ENCODE measurements at regions not wholly inside any gene's neighbourhood (a gene's known extent, or its start where the extent isn't known, plus 50 kb on each side); places are given as distances from the start of the nearest gene placed in this dataset.

DNA sequence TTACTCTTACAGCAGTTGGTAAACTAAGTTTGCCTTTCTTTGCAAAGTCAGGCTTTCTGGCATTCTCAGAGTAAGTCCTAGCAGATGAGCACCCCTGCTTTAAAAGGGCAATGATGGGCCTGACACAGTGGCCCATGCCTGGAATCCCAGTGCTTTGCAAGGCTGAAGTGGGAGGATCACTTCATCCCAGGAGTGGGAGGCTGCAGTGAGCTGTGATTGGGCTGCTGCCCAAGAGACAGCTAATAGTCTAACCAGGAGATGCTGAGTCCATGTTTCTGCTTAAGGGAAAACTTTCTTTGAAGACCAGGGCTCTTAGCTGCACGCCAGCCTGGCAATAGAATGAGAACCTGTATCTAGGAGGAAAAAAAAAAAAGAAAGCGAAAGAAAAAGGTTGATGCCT, 100.2 kb upstream of the MPP7 start:
- Histone ChIP-seq H3K18ac (ENCODE audit: low read depth in 1 of 2, low read length in 2 of 2) (no peak overlapping the region), H3K4ac (ENCODE audit: low read depth in 1 of 2, low read length in 2 of 2) (no peak overlapping the region), H3K9ac (ENCODE audit: low read length) (no peak overlapping the region), H4K91ac (ENCODE audit: low read length) (no peak overlapping the region), H3K79me1 (replicated peaks; ENCODE audit: low read length, poor library complexity, severe bottlenecking) (no peaks in the 10 kb centered on the region), H2BK120ac (ENCODE audit: low read depth, low read length) (no peak overlapping the region), H2BK12ac (ENCODE audit: low read length in 2 of 2) (no peak overlapping the region), H2BK15ac (ENCODE audit: low read depth, poor library complexity, severe bottlenecking) (no peak overlapping the region), H3K4me1 (ENCODE audit: control insufficient read depth, insufficient read depth, low read depth, low read length) (no peaks in the 10 kb centered on the region), H3K27me3 (ENCODE audit: control insufficient read depth in 1 of 2, insufficient read depth in 1 of 2, low read length in 2 of 2) (peaks cover 3 to 14% of the 10 kb centered on the region in 2 experiments), H3K4me2 (ENCODE audit: low read length, poor library complexity, severe bottlenecking) (no peak overlapping the region), H3K14ac (ENCODE audit: low read length in 2 of 2) (no peak overlapping the region), H3K4me3 (ENCODE audit: insufficient read depth in 1 of 2, low read depth in 1 of 2, low read length in 2 of 2) (no peak overlapping the region), H4K8ac (ENCODE audit: low read length) (no peak overlapping the region), H2AFZ (ENCODE audit: low read depth, low read length) (no peak overlapping the region), H2AK5ac (ENCODE audit: low read length, severe bottlenecking) (no peak overlapping the region), H3K36me3 (ENCODE audit: control insufficient read depth in 1 of 2, insufficient read depth in 2 of 2, low read depth in 1 of 2, low read length in 2 of 2) (no peaks in the 10 kb centered on the region), H2BK5ac (ENCODE audit: low read depth, low read length, poor library complexity, severe bottlenecking) (no peak overlapping the region), H3K9me3 (ENCODE audit: control insufficient read depth, low read length) (no peaks in the 10 kb centered on the region), H3K23ac (ENCODE audit: low read length in 2 of 2) (no peak overlapping the region), H3K27ac (ENCODE audit: low read length, poor library complexity, severe bottlenecking) (no peak overlapping the region)
- WGBS = 92% methylated on average over 2 of the region's 2 CpGs
- no peak for DNase-seq

DNA sequence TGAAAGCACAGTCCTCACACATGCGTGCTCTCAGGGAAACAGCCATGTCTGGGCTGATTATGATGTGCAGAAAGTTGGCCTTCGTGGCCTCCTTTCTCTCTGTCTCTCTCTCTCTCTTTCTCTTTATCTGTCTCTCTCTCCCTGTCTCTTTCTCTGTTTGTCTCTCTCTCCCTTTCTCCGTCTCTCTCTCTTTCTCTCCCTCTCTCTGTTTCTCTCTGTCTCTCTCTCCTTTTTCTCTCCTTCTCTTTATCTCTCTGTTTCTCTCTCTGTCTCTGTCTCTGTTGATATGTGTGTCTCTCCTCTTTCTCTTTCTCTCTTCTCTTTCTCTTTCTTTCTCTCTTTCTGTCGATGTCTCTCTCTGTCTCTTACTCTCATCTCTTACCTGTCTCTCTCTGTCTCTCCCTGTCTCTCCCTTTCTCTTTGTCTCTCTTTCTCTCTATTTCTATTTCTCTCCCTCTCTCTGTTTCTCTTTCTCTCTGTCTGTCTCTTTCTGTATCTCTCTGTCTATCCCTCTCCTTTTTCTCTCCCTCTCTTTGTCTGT, 105.4 kb upstream of the MPP7 start:
- no peak overlapping the region for H2AFZ ChIP-seq (ENCODE audit: low read depth, low read length)
- no peak overlapping the region for H3K23ac ChIP-seq (ENCODE audit: low read length in 2 of 2)
- no peak overlapping the region for H2BK120ac ChIP-seq (ENCODE audit: low read depth, low read length)
- no peak overlapping the region for H2BK15ac ChIP-seq (ENCODE audit: low read depth, poor library complexity, severe bottlenecking)
- H2AK5ac ChIP-seq (ENCODE audit: low read length, severe bottlenecking) = no peak overlapping the region
- no peak for DNase-seq
- peaks cover 12 to 25% of the 10 kb centered on the region in 2 experiments for H3K27me3 ChIP-seq (ENCODE audit: control insufficient read depth in 1 of 2, insufficient read depth in 1 of 2, low read length in 2 of 2)
- no peak overlapping the region for H3K4ac ChIP-seq (ENCODE audit: low read depth in 1 of 2, low read length in 2 of 2)
- H3K4me3 ChIP-seq (ENCODE audit: insufficient read depth in 1 of 2, low read depth in 1 of 2, low read length in 2 of 2) = no peak overlapping the region
- no peak overlapping the region for H3K27ac ChIP-seq (ENCODE audit: low read length, poor library complexity, severe bottlenecking)
- H3K18ac ChIP-seq (ENCODE audit: low read depth in 1 of 2, low read length in 2 of 2) = no peak overlapping the region
- H3K9me3 ChIP-seq (ENCODE audit: control insufficient read depth, low read length) = no peaks in the 10 kb centered on the region
- H3K4me1 ChIP-seq (ENCODE audit: control insufficient read depth, insufficient read depth, low read depth, low read length) = no peaks in the 10 kb centered on the region
- H2BK5ac ChIP-seq (ENCODE audit: low read depth, low read length, poor library complexity, severe bottlenecking) = no peak overlapping the region
- no peak overlapping the region for H4K91ac ChIP-seq (ENCODE audit: low read length)
- H3K79me1 ChIP-seq (replicated peaks; ENCODE audit: low read length, poor library complexity, severe bottlenecking) = no peaks in the 10 kb centered on the region
- no peak overlapping the region for H2BK12ac ChIP-seq (ENCODE audit: low read length in 2 of 2)
- no peaks in the 10 kb centered on the region for H3K36me3 ChIP-seq (ENCODE audit: control insufficient read depth in 1 of 2, insufficient read depth in 2 of 2, low read depth in 1 of 2, low read length in 2 of 2)
- H3K4me2 ChIP-seq (ENCODE audit: low read length, poor library complexity, severe bottlenecking) = no peak overlapping the region
- WGBS = 79% methylated on average over 4 of the region's 4 CpGs
- H4K8ac ChIP-seq (ENCODE audit: low read length) = no peak overlapping the region
- H3K9ac ChIP-seq (ENCODE audit: low read length) = no peak overlapping the region
- H3K14ac ChIP-seq (ENCODE audit: low read length in 2 of 2) = no peak overlapping the region

DNA sequence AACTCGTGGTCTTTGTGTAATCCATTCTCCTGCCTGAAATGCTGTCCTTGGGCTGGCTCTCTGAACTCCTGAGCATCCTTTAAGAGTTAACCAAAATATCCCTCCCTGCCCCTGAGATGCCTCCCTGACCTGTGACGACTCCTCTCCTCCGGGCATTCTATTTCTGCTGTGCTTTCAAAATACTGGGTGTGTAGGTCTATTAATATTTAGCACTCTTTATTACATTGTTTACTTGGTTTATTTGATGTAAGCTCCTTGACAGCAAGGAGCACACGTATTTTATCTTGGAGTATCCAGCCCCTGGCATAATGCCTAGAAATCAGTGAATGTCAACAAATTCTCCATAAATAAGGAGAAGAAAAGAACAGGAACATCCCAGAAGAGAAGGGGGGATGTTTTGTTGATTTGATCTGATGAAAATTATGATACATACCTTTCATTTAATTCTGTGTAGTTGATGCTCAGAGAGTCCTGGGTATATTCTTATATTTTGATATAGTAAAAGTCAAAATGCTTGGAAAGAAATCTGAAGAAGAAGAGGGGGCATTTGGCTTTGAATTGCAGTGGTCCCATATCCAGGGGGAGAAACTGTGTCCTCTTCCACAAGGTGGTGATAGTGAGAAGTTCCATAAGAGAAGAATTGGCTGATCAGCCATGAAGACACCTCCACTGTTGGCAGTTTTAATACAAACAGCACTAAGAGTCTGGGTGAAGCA, 107.7 kb upstream of the MPP7 start:
- H2BK12ac ChIP-seq (ENCODE audit: low read length in 2 of 2) = no peak overlapping the region
- no peak overlapping the region for H3K14ac ChIP-seq (ENCODE audit: low read length in 2 of 2)
- no peaks in the 10 kb centered on the region for H3K9me3 ChIP-seq (ENCODE audit: control insufficient read depth, low read length)
- H2AFZ ChIP-seq (ENCODE audit: low read depth, low read length) = no peak overlapping the region
- H3K27ac ChIP-seq (ENCODE audit: low read length, poor library complexity, severe bottlenecking) = no peak overlapping the region
- no peak overlapping the region for H3K9ac ChIP-seq (ENCODE audit: low read length)
- no peak overlapping the region for H3K18ac ChIP-seq (ENCODE audit: low read depth in 1 of 2, low read length in 2 of 2)
- no peaks in the 10 kb centered on the region for H3K4me1 ChIP-seq (ENCODE audit: control insufficient read depth, insufficient read depth, low read depth, low read length)
- H2BK120ac ChIP-seq (ENCODE audit: low read depth, low read length) = no peak overlapping the region
- no peak overlapping the region for H4K91ac ChIP-seq (ENCODE audit: low read length)
- H3K4me3 ChIP-seq (ENCODE audit: insufficient read depth in 1 of 2, low read depth in 1 of 2, low read length in 2 of 2) = no peak overlapping the region
- H3K27me3 ChIP-seq (ENCODE audit: control insufficient read depth in 1 of 2, insufficient read depth in 1 of 2, low read length in 2 of 2) = peaks cover 12 to 25% of the 10 kb centered on the region in 2 experiments
- no peaks in the 10 kb centered on the region for H3K36me3 ChIP-seq (ENCODE audit: control insufficient read depth in 1 of 2, insufficient read depth in 2 of 2, low read depth in 1 of 2, low read length in 2 of 2)
- WGBS = 45% methylated on average over 1 of the region's 4 CpGs
- no peak overlapping the region for H4K8ac ChIP-seq (ENCODE audit: low read length)
- DNase-seq = no peak
- no peaks in the 10 kb centered on the region for H3K79me1 ChIP-seq (replicated peaks; ENCODE audit: low read length, poor library complexity, severe bottlenecking)
- H2BK5ac ChIP-seq (ENCODE audit: low read depth, low read length, poor library complexity, severe bottlenecking) = no peak overlapping the region
- no peak overlapping the region for H3K4ac ChIP-seq (ENCODE audit: low read depth in 1 of 2, low read length in 2 of 2)
- H2AK5ac ChIP-seq (ENCODE audit: low read length, severe bottlenecking) = no peak overlapping the region
- no peak overlapping the region for H3K4me2 ChIP-seq (ENCODE audit: low read length, poor library complexity, severe bottlenecking)
- H2BK15ac ChIP-seq (ENCODE audit: low read depth, poor library complexity, severe bottlenecking) = no peak overlapping the region
- H3K23ac ChIP-seq (ENCODE audit: low read length in 2 of 2) = no peak overlapping the region

DNA sequence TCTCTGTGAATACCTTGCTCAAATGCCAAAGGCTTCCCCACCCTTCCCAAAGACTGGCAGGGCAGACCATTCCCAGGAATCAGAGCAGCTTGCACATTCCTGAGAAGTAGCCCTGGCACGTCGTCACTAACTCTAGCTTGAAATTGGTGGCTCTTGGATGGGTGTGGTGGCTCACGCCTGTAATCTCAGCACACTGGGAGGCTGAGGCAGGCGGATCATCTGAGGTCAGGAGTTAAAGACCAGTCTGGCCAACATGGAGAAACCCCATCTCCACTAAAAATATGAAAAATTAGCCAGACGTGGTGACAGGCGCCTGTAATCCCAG, 108.2 kb upstream of the MPP7 start:
- no peak for DNase-seq
- H4K91ac ChIP-seq (ENCODE audit: low read length) = no peak overlapping the region
- H3K9me3 ChIP-seq (ENCODE audit: control insufficient read depth, low read length) = no peaks in the 10 kb centered on the region
- no peak overlapping the region for H3K18ac ChIP-seq (ENCODE audit: low read depth in 1 of 2, low read length in 2 of 2)
- H2BK120ac ChIP-seq (ENCODE audit: low read depth, low read length) = no peak overlapping the region
- H2AFZ ChIP-seq (ENCODE audit: low read depth, low read length) = no peak overlapping the region
- H3K27me3 ChIP-seq (ENCODE audit: control insufficient read depth in 1 of 2, insufficient read depth in 1 of 2, low read length in 2 of 2) = peaks cover 12 to 25% of the 10 kb centered on the region in 2 experiments
- no peak overlapping the region for H3K4ac ChIP-seq (ENCODE audit: low read depth in 1 of 2, low read length in 2 of 2)
- H3K79me1 ChIP-seq (replicated peaks; ENCODE audit: low read length, poor library complexity, severe bottlenecking) = no peaks in the 10 kb centered on the region
- H4K8ac ChIP-seq (ENCODE audit: low read length) = no peak overlapping the region
- H2BK5ac ChIP-seq (ENCODE audit: low read depth, low read length, poor library complexity, severe bottlenecking) = no peak overlapping the region
- H3K4me3 ChIP-seq (ENCODE audit: insufficient read depth in 1 of 2, low read depth in 1 of 2, low read length in 2 of 2) = no peak overlapping the region
- no peak overlapping the region for H3K23ac ChIP-seq (ENCODE audit: low read length in 2 of 2)
- H3K36me3 ChIP-seq (ENCODE audit: control insufficient read depth in 1 of 2, insufficient read depth in 2 of 2, low read depth in 1 of 2, low read length in 2 of 2) = no peaks in the 10 kb centered on the region
- no peak overlapping the region for H3K9ac ChIP-seq (ENCODE audit: low read length)
- H2AK5ac ChIP-seq (ENCODE audit: low read length, severe bottlenecking) = no peak overlapping the region
- no peak overlapping the region for H3K4me2 ChIP-seq (ENCODE audit: low read length, poor library complexity, severe bottlenecking)
- H3K4me1 ChIP-seq (ENCODE audit: control insufficient read depth, insufficient read depth, low read depth, low read length) = no peaks in the 10 kb centered on the region
- H2BK15ac ChIP-seq (ENCODE audit: low read depth, poor library complexity, severe bottlenecking) = no peak overlapping the region
- H3K14ac ChIP-seq (ENCODE audit: low read length in 2 of 2) = no peak overlapping the region
- 88% methylated on average over 6 of the region's 6 CpGs for WGBS
- no peak overlapping the region for H2BK12ac ChIP-seq (ENCODE audit: low read length in 2 of 2)
- no peak overlapping the region for H3K27ac ChIP-seq (ENCODE audit: low read length, poor library complexity, severe bottlenecking)

Data from mesenchymal stem cell (in vitro differentiated cells and primary cell).